GM18507 (cell line): ENCODE measurements at regions not wholly inside any gene's neighbourhood (a gene's known extent, or its start where the extent isn't known, plus 50 kb on each side); places are given as distances from the start of the nearest gene placed in this dataset.
"Not testable (repeated sequence)": the region's sequence is repeated elsewhere in the genome, so short reads cannot be mapped to it uniquely, and the experiment has no call there.

Experiments
- DNase-seq: peaks from one replicate; pipeline ENCODE4 v3.0.0; 2011; ENCODE audit warnings: low read depth; ENCODE audit not compliant: insufficient read length; ENCODE audit errors: extremely low spot score
- FAIRE-seq: peaks from 2 replicates; lab custom pipeline; 2011; peaks lifted over from hg19 to GRCh38; lab: Jason Lieb, UNC

- not testable (repeated sequence) for FAIRE-seq, DNase-seq
Measured at GRCh38 chrX:92278556-92278955, 499.4 kb downstream of the PCDH11X start.

DNA sequence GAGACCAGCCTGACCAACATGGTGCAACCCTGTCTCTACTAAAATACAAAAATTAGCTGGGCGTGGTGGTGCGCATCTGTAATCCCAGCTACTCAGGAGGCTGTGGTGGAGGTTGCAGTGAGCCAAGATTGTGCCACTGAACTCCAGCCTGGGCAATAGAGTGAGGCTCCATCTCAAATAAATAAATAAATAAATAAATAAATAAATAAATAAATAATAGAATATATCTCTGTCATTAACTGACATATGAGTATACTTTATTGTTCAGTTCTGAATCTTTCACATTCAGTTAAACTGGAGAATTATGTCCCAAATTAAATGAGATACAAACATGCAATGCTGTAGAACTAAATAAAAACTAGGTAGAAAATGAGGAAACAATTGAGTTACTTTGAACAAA is 501.2 kb downstream of the PCDH11X start:
- DNase-seq, FAIRE-seq: not testable (repeated sequence)

- DNase-seq (no peak), FAIRE-seq (no peak)
Measured at GRCh38 chrX:92283308-92283707, 504.1 kb downstream of the PCDH11X start.

GRCh38 chrX:92298067-92298466 is 518.9 kb downstream of the PCDH11X start:
- DNase-seq, FAIRE-seq: not testable (repeated sequence)

- FAIRE-seq, DNase-seq: not testable (repeated sequence)
Measured at GRCh38 chrX:92333194-92333593, 554.0 kb downstream of the PCDH11X start.

GRCh38 chrX:92351065-92351464 is 571.9 kb downstream of the PCDH11X start:
- FAIRE-seq, DNase-seq: not testable (repeated sequence)

DNA sequence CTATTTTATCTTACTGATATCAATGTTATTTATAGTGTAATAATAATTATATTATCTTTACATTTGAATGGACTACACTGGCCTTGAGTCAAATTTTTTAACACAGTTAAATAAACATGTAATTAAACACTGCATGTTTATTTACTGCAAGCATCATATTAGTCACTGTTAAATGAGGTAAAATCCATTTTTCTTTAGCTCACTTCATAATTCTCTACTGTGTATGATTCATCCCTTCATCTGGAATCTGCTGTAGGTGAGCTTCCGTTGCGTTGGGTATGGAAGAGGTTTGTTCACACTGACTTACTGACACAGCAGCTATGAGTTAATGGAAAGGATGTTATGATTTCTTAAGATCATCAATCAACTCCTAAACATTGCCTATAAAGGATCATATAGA is 572.3 kb downstream of the PCDH11X start:
- FAIRE-seq (no peak), DNase-seq (no peak)
